ENCODE measurements at regions not wholly inside any gene's neighbourhood (a gene's known extent, or its start where the extent isn't known, plus 50 kb on each side); places are given as distances from the start of the nearest gene placed in this dataset.
"Not testable (repeated sequence)": the region's sequence is repeated elsewhere in the genome, so short reads cannot be mapped to it uniquely, and the experiment has no call there.

- H2AFZ ChIP-seq (ENCODE audit: low read length) = no peak overlapping the region
- H3K4me2 ChIP-seq (ENCODE audit: low read depth, low read length, poor library complexity, severe bottlenecking) = no peak overlapping the region
- no peaks in the 10 kb centered on the region for H4K20me1 ChIP-seq (ENCODE audit: insufficient read depth, low read depth, low read length)
- H3K27me3 ChIP-seq (ENCODE audit: low read length) = no peaks in the 10 kb centered on the region
- no peak overlapping the region for H3K27ac ChIP-seq (ENCODE audit: low read length)
- DNase-seq = no peak
- H3K9ac ChIP-seq (ENCODE audit: low read length) = no peak overlapping the region
- no peaks in the 10 kb centered on the region for H3K79me2 ChIP-seq (ENCODE audit: low read length)
- no peaks in the 10 kb centered on the region for H3K4me1 ChIP-seq (ENCODE audit: low read length)
- H3K9me3 ChIP-seq (ENCODE audit: low read length) = no peaks in the 10 kb centered on the region
- no peaks in the 10 kb centered on the region for H3K9me2 ChIP-seq (replicated peaks; ENCODE audit: insufficient read depth, low read length)
- H3K36me3 ChIP-seq (ENCODE audit: insufficient read depth, low read length) = no peaks in the 10 kb centered on the region
- no peak overlapping the region for H3K4me3 ChIP-seq (ENCODE audit: low read length)
Measured at GRCh38 chr1:95517506-95517905, 283.5 kb downstream of the RWDD3 start.

GRCh38 chr1:95518310-95518709, 284.3 kb downstream of the RWDD3 start:
- DNase-seq = no peak
- no peak overlapping the region for H3K27ac ChIP-seq (ENCODE audit: low read length)
- H3K9ac ChIP-seq (ENCODE audit: low read length) = no peak overlapping the region
- H3K9me2 ChIP-seq (replicated peaks; ENCODE audit: insufficient read depth, low read length) = no peaks in the 10 kb centered on the region
- no peaks in the 10 kb centered on the region for H3K79me2 ChIP-seq (ENCODE audit: low read length)
- no peak overlapping the region for H3K4me2 ChIP-seq (ENCODE audit: low read depth, low read length, poor library complexity, severe bottlenecking)
- no peaks in the 10 kb centered on the region for H3K4me1 ChIP-seq (ENCODE audit: low read length)
- H3K27me3 ChIP-seq (ENCODE audit: low read length) = no peaks in the 10 kb centered on the region
- no peaks in the 10 kb centered on the region for H4K20me1 ChIP-seq (ENCODE audit: insufficient read depth, low read depth, low read length)
- H3K36me3 ChIP-seq (ENCODE audit: insufficient read depth, low read length) = no peaks in the 10 kb centered on the region
- H2AFZ ChIP-seq (ENCODE audit: low read length) = no peak overlapping the region
- no peaks in the 10 kb centered on the region for H3K9me3 ChIP-seq (ENCODE audit: low read length)
- H3K4me3 ChIP-seq (ENCODE audit: low read length) = no peak overlapping the region

- H3K4me3 ChIP-seq (ENCODE audit: low read length) = no peak overlapping the region
- no peaks in the 10 kb centered on the region for H3K36me3 ChIP-seq (ENCODE audit: insufficient read depth, low read length)
- H4K20me1 ChIP-seq (ENCODE audit: insufficient read depth, low read depth, low read length) = no peaks in the 10 kb centered on the region
- no peak overlapping the region for H3K27ac ChIP-seq (ENCODE audit: low read length)
- H3K4me2 ChIP-seq (ENCODE audit: low read depth, low read length, poor library complexity, severe bottlenecking) = no peak overlapping the region
- H3K9me3 ChIP-seq (ENCODE audit: low read length) = peaks cover 14% of the 10 kb centered on the region
- DNase-seq = no peak
- no peaks in the 10 kb centered on the region for H3K27me3 ChIP-seq (ENCODE audit: low read length)
- no peak overlapping the region for H2AFZ ChIP-seq (ENCODE audit: low read length)
- H3K79me2 ChIP-seq (ENCODE audit: low read length) = no peaks in the 10 kb centered on the region
- no peaks in the 10 kb centered on the region for H3K4me1 ChIP-seq (ENCODE audit: low read length)
- no peak overlapping the region for H3K9ac ChIP-seq (ENCODE audit: low read length)
- no peaks in the 10 kb centered on the region for H3K9me2 ChIP-seq (replicated peaks; ENCODE audit: insufficient read depth, low read length)
Measured at GRCh38 chr1:95520390-95520789, 286.4 kb downstream of the RWDD3 start.

GRCh38 chr1:95532335-95532734, 298.3 kb downstream of the RWDD3 start:
- peaks cover 6% of the 10 kb centered on the region; the same call in 1 of the 2 replicates for H3K9me3 ChIP-seq (ENCODE audit: low read length)
- no peak for DNase-seq
- no peak overlapping the region for H3K9ac ChIP-seq (ENCODE audit: low read length)

GRCh38 chr1:95534985-95535384, 301.0 kb downstream of the RWDD3 start:
- no peak overlapping the region for H3K4me2 ChIP-seq (ENCODE audit: low read depth, low read length, poor library complexity, severe bottlenecking)
- no peak for DNase-seq
- H4K20me1 ChIP-seq (ENCODE audit: insufficient read depth, low read depth, low read length) = no peaks in the 10 kb centered on the region
- no peaks in the 10 kb centered on the region for H3K27me3 ChIP-seq (ENCODE audit: low read length)
- no peaks in the 10 kb centered on the region for H3K79me2 ChIP-seq (ENCODE audit: low read length)
- H3K9me3 ChIP-seq (ENCODE audit: low read length) = no peaks in the 10 kb centered on the region
- no peak overlapping the region for H3K27ac ChIP-seq (ENCODE audit: low read length)
- no peaks in the 10 kb centered on the region for H3K9me2 ChIP-seq (replicated peaks; ENCODE audit: insufficient read depth, low read length)
- no peak overlapping the region for H3K9ac ChIP-seq (ENCODE audit: low read length)
- no peak overlapping the region for H3K4me3 ChIP-seq (ENCODE audit: low read length)
- no peaks in the 10 kb centered on the region for H3K36me3 ChIP-seq (ENCODE audit: insufficient read depth, low read length)
- no peaks in the 10 kb centered on the region for H3K4me1 ChIP-seq (ENCODE audit: low read length)
- no peak overlapping the region for H2AFZ ChIP-seq (ENCODE audit: low read length)

More at GRCh38 chr1:95532335-95532734, 298.3 kb downstream of the RWDD3 start:
- H3K9me2 ChIP-seq (replicated peaks; ENCODE audit: insufficient read depth, low read length) = no peaks in the 10 kb centered on the region
- no peaks in the 10 kb centered on the region for H3K27me3 ChIP-seq (ENCODE audit: low read length)
- H3K4me1 ChIP-seq (ENCODE audit: low read length) = no peaks in the 10 kb centered on the region
- no peak overlapping the region for H2AFZ ChIP-seq (ENCODE audit: low read length)
- no peak overlapping the region for H3K27ac ChIP-seq (ENCODE audit: low read length)
- H3K4me3 ChIP-seq (ENCODE audit: low read length) = no peak overlapping the region
- H3K36me3 ChIP-seq (ENCODE audit: insufficient read depth, low read length) = no peaks in the 10 kb centered on the region
- no peaks in the 10 kb centered on the region for H3K79me2 ChIP-seq (ENCODE audit: low read length)
- H4K20me1 ChIP-seq (ENCODE audit: insufficient read depth, low read depth, low read length) = no peaks in the 10 kb centered on the region
- H3K4me2 ChIP-seq (ENCODE audit: low read depth, low read length, poor library complexity, severe bottlenecking) = no peak overlapping the region

GRCh38 chr1:95535614-95536013, 301.6 kb downstream of the RWDD3 start:
- H3K9ac ChIP-seq (ENCODE audit: low read length) = no peak overlapping the region
- H3K4me3 ChIP-seq (ENCODE audit: low read length) = no peak overlapping the region
- H2AFZ ChIP-seq (ENCODE audit: low read length) = no peak overlapping the region
- H3K9me2 ChIP-seq (replicated peaks; ENCODE audit: insufficient read depth, low read length) = no peaks in the 10 kb centered on the region
- no peak overlapping the region for H3K4me2 ChIP-seq (ENCODE audit: low read depth, low read length, poor library complexity, severe bottlenecking)
- no peaks in the 10 kb centered on the region for H4K20me1 ChIP-seq (ENCODE audit: insufficient read depth, low read depth, low read length)
- H3K79me2 ChIP-seq (ENCODE audit: low read length) = no peaks in the 10 kb centered on the region
- H3K4me1 ChIP-seq (ENCODE audit: low read length) = no peaks in the 10 kb centered on the region
- no peak overlapping the region for H3K27ac ChIP-seq (ENCODE audit: low read length)
- H3K36me3 ChIP-seq (ENCODE audit: insufficient read depth, low read length) = no peaks in the 10 kb centered on the region
- peaks cover 4% of the 10 kb centered on the region; the same call in 1 of the 2 replicates for H3K9me3 ChIP-seq (ENCODE audit: low read length)
- DNase-seq = no peak
- no peaks in the 10 kb centered on the region for H3K27me3 ChIP-seq (ENCODE audit: low read length)

GRCh38 chr1:95536501-95536900, 302.5 kb downstream of the RWDD3 start:
- Histone ChIP-seq H3K36me3 (ENCODE audit: insufficient read depth, low read length) (no peaks in the 10 kb centered on the region), H3K27ac (ENCODE audit: low read length) (no peak overlapping the region), H2AFZ (ENCODE audit: low read length) (no peak overlapping the region), H3K4me3 (ENCODE audit: low read length) (no peak overlapping the region), H3K27me3 (ENCODE audit: low read length) (no peaks in the 10 kb centered on the region), H3K4me1 (ENCODE audit: low read length) (no peaks in the 10 kb centered on the region), H3K4me2 (ENCODE audit: low read depth, low read length, poor library complexity, severe bottlenecking) (no peak overlapping the region), H3K9me2 (replicated peaks; ENCODE audit: insufficient read depth, low read length) (no peaks in the 10 kb centered on the region), H3K79me2 (ENCODE audit: low read length) (no peaks in the 10 kb centered on the region), H3K9ac (ENCODE audit: low read length) (no peak overlapping the region), H4K20me1 (ENCODE audit: insufficient read depth, low read depth, low read length) (no peaks in the 10 kb centered on the region), H3K9me3 (ENCODE audit: low read length) (peaks cover 5% of the 10 kb centered on the region; the same call in 1 of the 2 replicates)
- no peak for DNase-seq

- H3K9ac ChIP-seq (ENCODE audit: low read length) = no peak overlapping the region
- H3K4me3 ChIP-seq (ENCODE audit: low read length) = no peak overlapping the region
- no peaks in the 10 kb centered on the region for H3K9me2 ChIP-seq (replicated peaks; ENCODE audit: insufficient read depth, low read length)
- H3K79me2 ChIP-seq (ENCODE audit: low read length) = no peaks in the 10 kb centered on the region
- no peaks in the 10 kb centered on the region; the same call in 1 of the 2 replicates for H3K27me3 ChIP-seq (ENCODE audit: low read length)
- H3K9me3 ChIP-seq (ENCODE audit: low read length) = peaks cover 5% of the 10 kb centered on the region; the same call in 1 of the 2 replicates
- H2AFZ ChIP-seq (ENCODE audit: low read length) = no peak overlapping the region
- H3K4me2 ChIP-seq (ENCODE audit: low read depth, low read length, poor library complexity, severe bottlenecking) = no peak overlapping the region
- no peaks in the 10 kb centered on the region for H3K36me3 ChIP-seq (ENCODE audit: insufficient read depth, low read length)
- no peak overlapping the region for H3K27ac ChIP-seq (ENCODE audit: low read length)
- no peak for DNase-seq
- no peaks in the 10 kb centered on the region for H4K20me1 ChIP-seq (ENCODE audit: insufficient read depth, low read depth, low read length)
- H3K4me1 ChIP-seq (ENCODE audit: low read length) = no peaks in the 10 kb centered on the region
Measured at GRCh38 chr1:95537176-95537575, 303.2 kb downstream of the RWDD3 start.

GRCh38 chr1:95538242-95538641, 304.2 kb downstream of the RWDD3 start:
- H3K27me3 ChIP-seq (ENCODE audit: low read length); H3K27ac ChIP-seq (ENCODE audit: low read length); H4K20me1 ChIP-seq (ENCODE audit: insufficient read depth, low read depth, low read length); H2AFZ ChIP-seq (ENCODE audit: low read length); DNase-seq; H3K9me2 ChIP-seq (replicated peaks; ENCODE audit: insufficient read depth, low read length); H3K4me2 ChIP-seq (ENCODE audit: low read depth, low read length, poor library complexity, severe bottlenecking); H3K36me3 ChIP-seq (ENCODE audit: insufficient read depth, low read length); H3K9me3 ChIP-seq (ENCODE audit: low read length); H3K4me3 ChIP-seq (ENCODE audit: low read length); H3K4me1 ChIP-seq (ENCODE audit: low read length); H3K79me2 ChIP-seq (ENCODE audit: low read length); H3K9ac ChIP-seq (ENCODE audit: low read length): not testable (repeated sequence)
